ENCODE measurements at regions not wholly inside any gene's neighbourhood (a gene's known extent, or its start where the extent isn't known, plus 50 kb on each side); places are given as distances from the start of the nearest gene placed in this dataset.

- Histone ChIP-seq H3K9ac (ENCODE audit: insufficient read depth in 1 of 2, low read depth in 2 of 2, low read length in 2 of 2) (no peak overlapping the region), H3K9me3 (replicated peaks; ENCODE audit: control insufficient read depth, insufficient read depth, low read depth, low read length) (no peaks in the 10 kb centered on the region), H3K4me1 (replicated peaks in 1 of 2; ENCODE audit: control insufficient read depth in 2 of 2, insufficient read depth in 2 of 2, low read length in 2 of 2) (no peaks in the 10 kb centered on the region), H3K27me3 (ENCODE audit: control insufficient read depth in 2 of 2, insufficient read depth in 2 of 2, low read length in 2 of 2) (no peaks in the 10 kb centered on the region), H3K27ac (ENCODE audit: extremely low read depth, low read depth, low read length) (no peak overlapping the region), H3K36me3 (ENCODE audit: control insufficient read depth, insufficient read depth, low read length) (no peaks in the 10 kb centered on the region), H3K79me2 (ENCODE audit: control insufficient read depth, insufficient read depth, low read length) (no peaks in the 10 kb centered on the region), H3K4me3 (no peak overlapping the region), H3K9me1 (ENCODE audit: control insufficient read depth, insufficient read depth, low read length) (no peaks in the 10 kb centered on the region), H3K4me2 (ENCODE audit: insufficient read depth, low read length) (no peak overlapping the region), H4K20me1 (replicated peaks; ENCODE audit: control insufficient read depth, insufficient read depth, low read length) (no peaks in the 10 kb centered on the region), H2AFZ (ENCODE audit: low read depth, low read length) (no peak overlapping the region)
- ATAC-seq (no peak), DNase-seq (ENCODE audit: extremely low read depth in 1 of 4, low spot score in 3 of 4) (no peak), FAIRE-seq (no peak)
- intact Hi-C loops (cut with micrococcal nuclease) (no loop called here), in situ Hi-C loops (cut with MboI) (no loop called here)
- ChIA-PET CTCF (ENCODE audit: low intra/inter-chr PET ratio) (no interaction called here), POLR2A (no interaction called here)
- WGBS (ENCODE audit: insufficient coverage, low coverage, missing lambda C conversion rate) = 0% methylated on average over 4 of the region's 4 CpGs
- BruUV-seq (replicated peaks) = no TSS peak
- no peak for TF ChIP-seq POLR2A (conservative IDR thresholded peaks at IDR 0.05)
- no peak for TF ChIP-seq CBX3 (IDR thresholded peaks at IDR 0.05; ENCODE audit: borderline replicate concordance in 1 of 2, low read length in 2 of 2)
- TF ChIP-seq ZNF431 (CRISPR knock-in tag; IDR thresholded peaks at IDR 0.05) = no peak
- no peak for TF ChIP-seq POLR2AphosphoS2 (IDR thresholded peaks at IDR 0.05; ENCODE audit: low read length)
- no peak for TF ChIP-seq PRDM10 (IDR thresholded peaks at IDR 0.05; ENCODE audit: partially characterized antibody)
- no peak for TF ChIP-seq NFRKB (IDR thresholded peaks at IDR 0.05; ENCODE audit: low read depth)
- no peak for TF ChIP-seq HMG20A (CRISPR knock-in tag; conservative IDR thresholded peaks at IDR 0.05)
- no peak for TF ChIP-seq SMAD2 (IDR thresholded peaks at IDR 0.05; ENCODE audit: low read depth, low read length)
- TF ChIP-seq DIDO1 (tag; IDR thresholded peaks at IDR 0.05; ENCODE audit: low read depth) = no peak
- no peak for TF ChIP-seq GTF2F1 (IDR thresholded peaks at IDR 0.05; ENCODE audit: low read depth, low read length)
- TF ChIP-seq ZNF551 (CRISPR knock-in tag; IDR thresholded peaks at IDR 0.05) = no peak
- TF ChIP-seq RERE (CRISPR knock-in tag; IDR thresholded peaks at IDR 0.05; ENCODE audit: borderline replicate concordance) = no peak
- TF ChIP-seq FOXP4 (CRISPR knock-in tag; IDR thresholded peaks at IDR 0.05; ENCODE audit: borderline replicate concordance) = no peak
- no peak for TF ChIP-seq ZNF583 (CRISPR knock-in tag; IDR thresholded peaks at IDR 0.05)
Measured at GRCh38 chr2:79375817-79376216, 137.0 kb upstream of the CTNNA2 start.
